ENCODE measurements at regions not wholly inside any gene's neighbourhood (a gene's known extent, or its start where the extent isn't known, plus 50 kb on each side); places are given as distances from the start of the nearest gene placed in this dataset.
"Not testable (repeated sequence)": the region's sequence is repeated elsewhere in the genome, so short reads cannot be mapped to it uniquely, and the experiment has no call there.

DNA sequence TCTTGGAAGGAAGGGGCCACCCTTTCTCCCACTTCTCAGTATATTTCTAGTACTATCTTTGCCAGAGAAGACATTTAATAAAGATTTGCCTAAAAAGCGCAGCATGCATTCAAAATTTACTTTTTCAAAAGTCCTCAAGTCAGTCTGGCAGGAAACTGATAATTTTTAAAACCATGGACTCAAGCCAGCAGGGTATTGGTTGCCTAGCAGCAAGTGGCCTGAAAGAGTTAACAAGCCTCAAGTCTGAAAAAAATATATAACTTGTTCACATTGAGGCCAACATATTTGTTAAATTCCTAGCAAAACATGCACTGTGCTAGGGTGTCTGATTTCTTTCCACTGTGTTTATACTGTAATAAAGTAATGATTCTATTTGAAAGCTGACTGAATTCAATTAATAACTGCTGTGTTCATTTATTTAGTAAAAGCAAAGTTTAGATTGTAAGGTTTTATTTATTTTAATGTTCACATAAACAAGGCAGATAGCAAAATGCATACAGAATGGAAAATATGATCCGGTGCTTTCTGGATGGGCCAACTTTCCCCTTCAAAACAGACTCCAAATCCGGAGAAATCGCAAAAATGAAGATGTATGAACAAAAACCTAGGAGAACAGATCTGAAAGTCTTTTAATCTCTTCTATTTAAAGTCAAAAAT, 218.5 kb upstream of the FGF13 start:
- DNase-seq (ENCODE audit: low spot score), result no peak

DNA sequence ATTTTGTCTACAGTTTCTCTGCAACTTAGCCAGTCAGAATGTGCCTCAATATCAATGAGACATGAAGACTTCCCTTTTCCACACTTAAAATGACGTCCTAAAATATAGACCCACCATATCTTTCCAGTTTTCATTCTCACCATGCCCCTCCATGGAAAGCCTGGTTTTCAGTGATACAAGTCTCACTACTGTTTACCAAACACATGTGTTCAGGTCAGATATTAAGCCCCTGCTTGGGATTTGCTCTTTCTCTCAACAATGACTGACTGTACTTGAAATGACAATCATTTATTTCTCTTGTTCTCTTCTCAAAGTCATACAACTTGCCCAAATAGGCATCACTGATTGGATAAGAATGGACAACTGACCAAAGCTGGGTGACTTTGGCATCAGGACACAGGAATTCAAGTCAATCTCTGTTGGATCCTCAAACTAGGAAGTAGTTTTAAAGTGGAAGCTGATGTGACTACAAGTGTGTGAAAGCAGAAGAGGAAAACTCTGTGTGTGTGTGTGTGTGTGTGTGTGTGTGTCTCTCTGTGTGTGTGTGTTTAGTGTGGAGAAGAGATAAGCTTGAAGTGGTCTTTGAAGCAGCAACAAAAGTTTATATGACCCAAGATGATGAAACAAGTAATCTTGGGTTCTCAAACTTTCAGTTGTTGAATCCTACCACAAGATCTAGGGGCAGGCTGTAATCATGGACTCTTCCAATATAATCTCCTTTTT, 217.4 kb upstream of the FGF13 start:
- DNase-seq (ENCODE audit: low spot score), result no peak

DNA sequence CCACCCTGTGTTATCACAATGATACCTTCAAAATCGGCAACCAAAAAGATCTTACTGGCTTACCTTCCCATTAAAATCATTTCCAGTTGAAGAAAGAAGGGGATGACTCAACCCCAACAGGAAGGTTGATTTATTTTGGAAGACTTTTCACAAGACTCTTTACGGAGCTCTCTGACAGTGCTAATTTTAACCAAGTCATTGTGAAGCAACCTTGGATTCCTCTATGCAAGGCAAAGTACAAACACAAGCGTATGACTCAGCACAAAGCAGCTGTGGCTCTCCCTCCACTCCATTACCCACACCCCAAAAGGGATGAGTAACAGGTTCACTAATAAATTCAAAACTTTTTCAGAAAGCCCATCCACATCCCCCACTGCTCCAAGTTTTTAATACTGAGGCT, 213.8 kb upstream of the FGF13 start:
- DNase-seq (ENCODE audit: low spot score), result no peak

DNA sequence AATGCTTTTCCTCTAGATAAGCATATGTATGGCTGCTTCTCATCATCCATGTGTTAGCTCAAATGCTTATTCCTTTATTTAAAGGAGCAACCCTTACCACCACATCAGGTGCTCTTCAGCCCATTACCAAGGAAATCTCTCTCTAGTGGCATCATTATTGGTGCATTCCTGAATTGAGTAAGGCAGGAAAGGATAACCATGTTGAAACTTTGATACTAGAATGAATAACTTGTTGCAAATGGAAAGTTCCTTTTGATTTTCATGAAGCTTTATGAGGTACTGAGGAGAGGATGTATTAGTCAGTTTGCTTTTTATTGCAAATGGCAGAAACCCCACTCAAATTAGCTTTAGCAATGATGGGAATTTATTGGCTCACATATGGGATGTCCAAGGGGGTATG, 212.3 kb upstream of the FGF13 start:
- no peak for DNase-seq (ENCODE audit: low spot score)

DNA sequence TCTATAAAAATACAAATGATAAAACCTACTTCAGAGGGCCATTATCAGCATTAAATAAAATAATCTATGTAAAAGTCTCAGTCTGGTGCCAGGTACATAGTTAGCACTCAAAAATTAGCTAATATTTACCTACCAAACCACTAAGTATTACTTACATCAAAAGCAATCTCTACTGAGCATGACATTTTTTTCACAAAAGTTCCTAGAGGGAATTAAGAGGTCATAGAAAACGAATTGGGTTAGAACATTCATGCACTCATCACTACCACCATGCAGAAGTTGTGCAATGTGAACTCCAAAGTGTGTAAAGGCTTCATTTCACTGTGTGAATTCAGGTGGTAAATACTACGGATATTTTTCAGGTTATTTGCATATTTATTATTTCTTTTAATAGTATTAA, 209.5 kb upstream of the FGF13 start:
- DNase-seq (ENCODE audit: low spot score), result no peak

DNA sequence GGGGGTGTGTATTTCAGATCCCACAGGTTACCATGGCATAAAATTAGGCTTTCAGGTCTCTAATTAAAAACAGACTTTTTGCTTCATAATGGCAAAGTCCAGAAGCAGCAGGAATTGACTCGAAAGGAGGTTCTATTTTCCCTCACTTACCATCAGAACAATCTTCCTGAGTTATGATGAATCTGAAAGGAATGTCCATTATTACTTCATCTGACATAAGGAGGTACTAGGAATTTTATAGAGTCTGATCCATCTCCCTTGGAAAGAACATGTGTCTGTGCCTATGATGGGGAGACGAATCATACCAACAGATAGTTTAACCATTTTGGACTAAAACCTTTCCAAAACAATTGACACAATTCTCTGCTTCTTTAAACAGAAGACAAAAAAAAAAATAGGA, 206.3 kb upstream of the FGF13 start:
- DNase-seq (ENCODE audit: low spot score), result no peak

GRCh38 chrX:138914767-138915166, 203.2 kb upstream of the FGF13 start:
- DNase-seq (ENCODE audit: low spot score), result no peak

GRCh38 chrX:138908577-138908976, 197.1 kb upstream of the FGF13 start:
- no peak for DNase-seq (ENCODE audit: low spot score)

- no peak for DNase-seq (ENCODE audit: low spot score)
Measured at GRCh38 chrX:138897621-138898492, 186.3 kb upstream of the FGF13 start.

DNA sequence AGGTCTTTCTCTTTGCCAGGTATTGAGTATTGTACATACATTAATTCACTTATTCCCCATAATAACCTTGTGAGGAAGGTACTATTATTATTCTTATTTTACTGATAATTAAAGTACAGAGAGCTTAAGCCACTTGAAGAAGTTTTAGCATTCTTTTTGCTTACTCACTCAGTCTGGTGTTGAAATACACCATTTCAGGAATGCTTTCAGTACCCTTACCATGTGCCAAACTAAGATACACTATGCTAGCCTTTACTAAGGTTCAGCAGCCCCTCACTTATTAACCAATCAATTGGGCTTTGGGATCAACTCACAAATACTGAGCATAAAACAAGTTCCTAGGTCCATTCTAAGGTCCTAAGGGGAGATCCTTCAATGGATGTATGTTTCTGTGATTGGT, 179.0 kb upstream of the FGF13 start:
- DNase-seq (ENCODE audit: low spot score), result no peak

- no peak for DNase-seq (ENCODE audit: low spot score)
Measured at GRCh38 chrX:138889149-138889548, 177.6 kb upstream of the FGF13 start.

DNA sequence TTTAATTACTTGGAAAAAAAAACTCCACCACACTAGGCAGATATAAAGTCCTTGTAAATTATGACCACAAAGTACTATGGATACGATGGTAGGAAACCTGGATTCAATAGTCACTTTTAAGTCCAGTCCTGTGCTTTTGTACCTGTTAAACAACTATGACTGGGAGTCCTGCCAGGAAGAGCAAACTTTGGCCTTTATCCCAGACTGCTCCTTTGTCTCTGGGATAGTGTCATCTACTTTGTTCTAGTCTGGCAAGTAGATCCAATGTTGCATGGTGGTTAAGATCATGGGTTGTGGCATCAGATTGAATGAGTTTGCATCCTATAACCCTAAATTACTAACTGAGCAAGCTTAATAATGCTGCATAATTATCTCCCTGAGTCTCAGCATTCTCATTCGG, 175.3 kb upstream of the FGF13 start:
- DNase-seq (ENCODE audit: low spot score), result no peak

DNA sequence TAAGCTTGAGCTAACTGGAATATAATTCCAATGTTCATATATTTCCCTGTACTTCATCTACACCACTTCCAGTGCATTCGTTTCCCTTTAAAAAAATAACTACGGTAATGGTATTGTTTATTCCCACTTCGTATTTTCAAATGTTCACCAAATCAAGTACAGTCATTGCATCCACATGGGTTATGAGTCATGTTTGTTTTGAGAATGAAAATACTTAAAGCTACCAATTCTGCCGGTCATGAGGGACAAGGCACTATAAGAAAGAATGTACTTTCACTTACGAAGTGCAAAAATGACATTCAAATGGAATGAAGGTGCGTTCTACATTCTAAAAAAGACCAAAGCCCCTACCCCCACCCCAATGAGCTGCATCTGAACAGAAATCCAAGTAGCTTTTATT, 174.4 kb upstream of the FGF13 start:
- no peak for DNase-seq (ENCODE audit: low spot score)

GRCh38 chrX:138880293-138880692, 168.8 kb upstream of the FGF13 start:
- DNase-seq (ENCODE audit: low spot score), result not testable (repeated sequence)

DNA sequence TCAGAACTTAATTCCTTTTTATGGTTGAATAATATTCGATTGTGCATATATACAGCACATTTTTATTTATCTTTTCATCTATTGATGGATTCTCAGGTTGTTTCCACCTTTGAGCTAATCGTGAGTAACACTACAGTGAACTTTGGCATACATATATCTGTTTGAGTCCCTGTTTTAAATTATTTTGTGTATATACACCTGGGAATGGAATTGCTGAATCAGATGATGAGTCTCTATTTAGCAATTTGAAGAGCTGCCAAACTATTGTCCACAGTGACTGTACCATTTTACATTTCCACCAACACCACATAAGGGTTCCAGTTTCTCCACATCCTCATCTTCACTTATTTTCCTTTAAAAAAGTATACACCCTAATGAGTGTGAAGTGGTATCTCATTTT, 166.2 kb upstream of the FGF13 start:
- DNase-seq (ENCODE audit: low spot score), result no peak

DNA sequence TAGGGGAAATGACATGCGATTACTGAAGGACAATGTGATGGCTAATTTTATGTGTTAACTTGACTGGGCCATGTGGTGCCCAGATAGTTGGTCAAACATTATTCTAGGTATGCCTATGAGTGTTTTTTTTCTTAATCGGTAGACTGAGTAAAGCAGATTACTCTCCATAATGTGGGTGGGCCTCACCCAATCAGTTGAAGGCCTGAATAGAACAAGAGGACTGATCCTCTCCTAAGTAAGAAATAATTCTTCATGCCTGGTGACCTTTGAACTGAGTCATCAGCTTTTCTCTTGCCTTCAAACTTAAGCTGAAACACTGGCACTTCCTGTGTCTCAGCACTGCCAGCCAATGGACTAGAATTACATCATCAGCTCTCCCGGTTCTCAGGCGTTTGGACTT, 164.0 kb upstream of the FGF13 start:
- DNase-seq (ENCODE audit: low spot score), result no peak

- no peak for DNase-seq (ENCODE audit: low spot score)
Measured at GRCh38 chrX:138874271-138874935, 162.9 kb upstream of the FGF13 start.

GRCh38 chrX:138873640-138874039, 162.1 kb upstream of the FGF13 start:
- not testable (repeated sequence) for DNase-seq (ENCODE audit: low spot score)

DNA sequence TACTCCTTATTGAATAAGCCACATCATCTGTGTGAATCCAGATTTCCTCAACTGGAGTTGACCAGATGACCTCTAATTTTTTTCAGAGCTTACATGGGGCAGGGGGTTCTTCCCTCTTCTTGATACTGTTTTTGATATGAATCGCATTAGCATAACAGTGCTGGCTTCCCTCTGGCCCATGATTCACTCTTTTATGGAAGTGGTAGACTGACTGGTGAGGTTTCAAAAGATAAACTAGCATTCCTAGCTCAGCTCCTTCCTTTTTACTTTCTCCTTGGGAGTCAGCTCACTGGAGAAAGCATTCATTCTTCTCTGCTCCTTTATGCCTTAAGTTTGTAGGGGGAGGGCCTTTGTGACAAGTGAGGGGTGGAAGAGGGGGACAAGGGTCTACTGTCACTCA, 161.0 kb upstream of the FGF13 start:
- DNase-seq (ENCODE audit: low spot score), result no peak

- no peak for DNase-seq (ENCODE audit: low spot score)
Measured at GRCh38 chrX:138871739-138872138, 160.2 kb upstream of the FGF13 start.

DNA sequence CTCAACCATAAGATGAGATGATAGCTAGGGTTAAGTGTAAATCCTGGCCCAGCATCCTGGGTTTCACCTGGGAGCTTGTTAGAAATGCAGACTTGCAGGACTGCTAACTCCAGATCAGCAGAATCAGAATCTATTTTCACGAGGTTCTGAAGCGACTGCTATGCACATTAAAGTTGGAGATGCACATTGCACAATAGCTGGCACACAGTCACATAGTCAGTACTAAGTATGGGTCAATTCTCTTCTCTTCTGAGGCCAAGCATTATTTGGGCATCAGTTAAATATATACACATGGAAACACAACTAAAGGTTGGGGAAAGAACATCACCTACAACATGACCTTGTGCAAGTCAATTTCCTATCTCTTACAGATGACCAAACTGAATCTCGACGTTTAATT, 155.1 kb upstream of the FGF13 start:
- DNase-seq (ENCODE audit: low spot score), result no peak

- DNase-seq (ENCODE audit: low spot score), result no peak
Measured at GRCh38 chrX:138865093-138865649, 153.7 kb upstream of the FGF13 start.
